PC-3 (cell line): ENCODE measurements at regions not wholly inside any gene's neighbourhood (a gene's known extent, or its start where the extent isn't known, plus 50 kb on each side); places are given as distances from the start of the nearest gene placed in this dataset.

ENCODE experiments used
- EZH2 ChIP-seq: fragments of 300-600 bp; sonication (generic); IDR thresholded peaks from one replicate; pipeline ENCODE4 v1.6.1; 2017; ENCODE audit warnings: antibody characterized with exemption, mild to moderate bottlenecking, low read length; ENCODE audit not compliant: unreplicated experiment
- TF ChIP-seq, protein P1 (sequence below): fragments of 300-600 bp; sonication (generic); conservative IDR thresholded peaks from 2 replicates; pipeline ENCODE4 v1.5.1; 2017; ENCODE audit warnings: antibody characterized with exemption, low read depth, mild to moderate bottlenecking, low read length

- TF ChIP-seq, protein P1, sequence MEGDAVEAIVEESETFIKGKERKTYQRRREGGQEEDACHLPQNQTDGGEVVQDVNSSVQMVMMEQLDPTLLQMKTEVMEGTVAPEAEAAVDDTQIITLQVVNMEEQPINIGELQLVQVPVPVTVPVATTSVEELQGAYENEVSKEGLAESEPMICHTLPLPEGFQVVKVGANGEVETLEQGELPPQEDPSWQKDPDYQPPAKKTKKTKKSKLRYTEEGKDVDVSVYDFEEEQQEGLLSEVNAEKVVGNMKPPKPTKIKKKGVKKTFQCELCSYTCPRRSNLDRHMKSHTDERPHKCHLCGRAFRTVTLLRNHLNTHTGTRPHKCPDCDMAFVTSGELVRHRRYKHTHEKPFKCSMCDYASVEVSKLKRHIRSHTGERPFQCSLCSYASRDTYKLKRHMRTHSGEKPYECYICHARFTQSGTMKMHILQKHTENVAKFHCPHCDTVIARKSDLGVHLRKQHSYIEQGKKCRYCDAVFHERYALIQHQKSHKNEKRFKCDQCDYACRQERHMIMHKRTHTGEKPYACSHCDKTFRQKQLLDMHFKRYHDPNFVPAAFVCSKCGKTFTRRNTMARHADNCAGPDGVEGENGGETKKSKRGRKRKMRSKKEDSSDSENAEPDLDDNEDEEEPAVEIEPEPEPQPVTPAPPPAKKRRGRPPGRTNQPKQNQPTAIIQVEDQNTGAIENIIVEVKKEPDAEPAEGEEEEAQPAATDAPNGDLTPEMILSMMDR = no peak
- TF ChIP-seq EZH2 = no peak
These were observed 339.5 kb upstream of the TPK1 start for GRCh38 chr7:145175366-145175765.
